Kidney (tissue), 13 donors: ENCODE measurements at regions not wholly inside any gene's neighbourhood (a gene's known extent, or its start where the extent isn't known, plus 50 kb on each side); places are given as distances from the start of the nearest gene placed in this dataset.
A peak's percentile ranks its signal among the peaks of the same experiment; 100 is the strongest.

ENCODE experiments used
- DNase-seq, 5 donors: peaks; one replicate each; pipeline ENCODE4 v3.0.0-alpha.2; 2013 to 2020
- FAIRE-seq: peaks from 2 replicates; lab custom pipeline; 2012; peaks lifted over from hg19 to GRCh38; lab: Jason Lieb, UNC
- H3K27ac ChIP-seq, 2 donors: one replicate each; pipeline ENCODE4 v1.7.0; 2013; ENCODE audit warnings: low read depth in 2 of 2, low read length in 2 of 2, inconsistent platforms in 1 of 2
- H3K27me3 ChIP-seq: one replicate; pipeline ENCODE4 v1.7.1; 2013; ENCODE audit warnings: low read length, inconsistent platforms; ENCODE audit not compliant: control insufficient read depth, insufficient read depth
- H3K36me3 ChIP-seq, 3 donors: one replicate each; pipeline versions ENCODE4 v1.7.0 to v1.7.1; 2013; ENCODE audit warnings: low read length in 3 of 3, control low read depth in 1 of 3, inconsistent platforms in 1 of 3; ENCODE audit not compliant: insufficient read depth in 3 of 3, control insufficient read depth in 2 of 3
- H3K4me1 ChIP-seq, 3 donors: one replicate each; pipeline versions ENCODE4 v1.7.0 to v1.7.1; 2013; ENCODE audit warnings: low read length in 3 of 3, inconsistent platforms in 1 of 3, low read depth in 1 of 3; ENCODE audit not compliant: control insufficient read depth in 2 of 3, insufficient read depth in 2 of 3
- H3K4me3 ChIP-seq, 3 donors: one replicate each; pipeline versions ENCODE4 v1.7.0 to v1.8.1; 2013; ENCODE audit warnings: low read length in 3 of 3, control low read depth in 1 of 3, inconsistent platforms in 1 of 3
- H3K9ac ChIP-seq, 3 donors: one replicate each; pipeline versions ENCODE4 v1.7.0 to v1.7.1; 2013; ENCODE audit warnings: low read length in 3 of 3, control low read depth in 1 of 3, inconsistent platforms in 1 of 3
- H3K9me3 ChIP-seq, 3 donors: one replicate each; pipeline versions ENCODE4 v1.7.0 to v1.7.1; 2013; ENCODE audit warnings: low read length in 3 of 3, control low read depth in 1 of 3, inconsistent platforms in 1 of 3; ENCODE audit not compliant: control insufficient read depth in 2 of 3, insufficient read depth in 1 of 3
- CTCF ChIP-seq: IDR thresholded peaks from 3 replicates; pipeline ENCODE4 v1.5.1; 2012; ENCODE audit warnings: mild to moderate bottlenecking, moderate library complexity, borderline replicate concordance; ENCODE audit not compliant: insufficient read depth; ENCODE audit errors: extremely low read depth
- intact Hi-C: fragments of 100-400 bp; cut with DNase I; formaldehyde crosslinking; loops from one replicate; pipeline ENCODE4 v1.11.1; 2022
- donor health status: control.
- donor health status: control.
- donor health status: control.
- donor health status: control.
- donor health status: control.
- donor health status: DM: yes; HTN: yes; CAD: no.
- donor health status: Normal renal cell carcinoma (clear cell type).

DNA sequence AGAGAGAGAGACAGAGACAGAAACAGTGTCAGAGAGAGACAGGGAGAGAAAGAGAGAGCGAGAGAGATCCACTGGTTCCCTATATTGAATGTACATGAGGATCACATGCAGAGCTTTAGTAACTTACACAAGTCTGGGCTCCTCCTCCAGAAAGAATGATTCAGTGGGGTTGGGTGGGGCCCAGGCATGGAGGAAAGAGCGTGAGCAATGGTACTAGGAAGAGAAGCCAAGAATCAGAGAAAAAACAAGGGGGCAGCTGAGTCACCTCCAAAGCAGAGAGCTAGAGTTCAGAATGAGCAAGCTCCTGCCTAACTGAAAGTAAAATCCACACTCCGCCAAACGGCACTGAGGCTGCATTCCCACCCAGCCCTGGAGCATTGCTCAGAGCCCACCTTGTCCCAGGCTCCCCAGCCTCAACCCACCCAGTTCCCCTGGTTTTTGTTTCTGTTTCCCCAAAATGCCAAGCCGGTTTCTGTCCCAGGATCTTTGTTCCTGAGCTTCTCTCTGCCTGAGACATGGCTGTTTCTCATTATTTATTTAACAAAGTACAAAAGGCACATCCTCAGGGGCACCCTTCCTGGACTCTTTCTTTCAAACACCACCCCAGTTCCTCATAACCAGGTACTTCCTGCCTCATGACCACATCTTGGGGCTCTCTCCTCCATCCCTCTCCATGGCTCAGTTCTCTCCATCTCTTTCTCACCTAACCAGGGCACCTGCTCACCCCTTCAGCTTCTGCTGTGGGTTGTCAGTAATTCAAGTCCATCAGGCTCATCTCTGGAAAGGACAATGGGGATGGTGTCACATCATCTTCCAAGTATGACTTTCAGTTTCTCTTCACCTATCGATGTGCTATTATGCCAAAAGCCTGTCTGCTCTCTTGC, 670.3 kb upstream of the TBX3 start:
- Histone ChIP-seq H3K27ac (no peak overlapping the region), H3K9ac (no peak overlapping the region), H3K36me3 (no peaks in the 10 kb centered on the region), H3K4me1 (no peaks in the 10 kb centered on the region), H3K4me3 (peak overlapping the region in 2 of 3 donors; percentile 14 to 30), H3K9me3 (no peaks in the 10 kb centered on the region), H3K27me3 (no peaks in the 10 kb centered on the region)
- intact Hi-C loops = no loop called here
- TF ChIP-seq CTCF = no peak
- DNase-seq (peak in 2 of 5 donors; percentile 11 to 45), FAIRE-seq (no peak)

- no peak for FAIRE-seq
Measured at GRCh38 chr12:115353467-115353866, 669.5 kb upstream of the TBX3 start.

GRCh38 chr12:115351514-115352077, 667.6 kb upstream of the TBX3 start:
- no peak overlapping the region for H3K9ac ChIP-seq
- H3K27ac ChIP-seq = no peak overlapping the region
- no peaks in the 10 kb centered on the region for H3K36me3 ChIP-seq
- no peak for TF ChIP-seq CTCF
- H3K4me1 ChIP-seq = no peaks in the 10 kb centered on the region
- intact Hi-C loops = no loop called here
- H3K4me3 ChIP-seq = no peak overlapping the region
- no peaks in the 10 kb centered on the region for H3K27me3 ChIP-seq
- DNase-seq = no peak
- no peak for FAIRE-seq
- no peaks in the 10 kb centered on the region for H3K9me3 ChIP-seq

More at GRCh38 chr12:115353467-115353866, 669.5 kb upstream of the TBX3 start:
- Histone ChIP-seq H3K27ac (no peak overlapping the region), H3K9ac (no peak overlapping the region), H3K4me3 (no peak overlapping the region), H3K9me3 (no peaks in the 10 kb centered on the region), H3K36me3 (no peaks in the 10 kb centered on the region), H3K27me3 (no peaks in the 10 kb centered on the region), H3K4me1 (no peaks in the 10 kb centered on the region)
- intact Hi-C loops = no loop called here
- no peak for TF ChIP-seq CTCF
- DNase-seq = no peak
